ENCODE measurements at regions not wholly inside any gene's neighbourhood (a gene's known extent, or its start where the extent isn't known, plus 50 kb on each side); places are given as distances from the start of the nearest gene placed in this dataset.

GRCh38 chr1:224540535-224540934 lies 75.6 kb upstream of the CNIH3 start:
- TF ChIP-seq CTCF (IDR thresholded peaks at IDR 0.05) (no peak), POLR2A (IDR thresholded peaks at IDR 0.05) (no peak)
- H3K9me3 ChIP-seq, result no peaks in the 10 kb centered on the region
- no peak overlapping the region for H3K4me3 ChIP-seq
- 71 to 87% methylated on average over 1 of the region's 1 CpG for WGBS, 2 donors
- H3K27me3 ChIP-seq, result no peaks in the 10 kb centered on the region
- no peaks in the 10 kb centered on the region for H3K36me3 ChIP-seq (ENCODE audit: low read depth, missing control alignments)
- intact Hi-C loops (cut with DNase I; ENCODE audit: low total_unique reads), result no loop called here
- no peaks in the 10 kb centered on the region for H3K4me1 ChIP-seq
- DNase-seq, result no peak
- H3K27ac ChIP-seq, result no peak overlapping the region

- no peaks in the 10 kb centered on the region for H3K9me3 ChIP-seq
- no peaks in the 10 kb centered on the region for H3K36me3 ChIP-seq (ENCODE audit: low read depth, missing control alignments)
- no peaks in the 10 kb centered on the region for H3K4me1 ChIP-seq
- no peak for TF ChIP-seq CTCF (IDR thresholded peaks at IDR 0.05)
- no peak for TF ChIP-seq POLR2A (IDR thresholded peaks at IDR 0.05)
- DNase-seq, result no peak
- WGBS, 2 donors, result 59 to 72% methylated on average over 3 of the region's 3 CpGs
- H3K27me3 ChIP-seq, result no peaks in the 10 kb centered on the region
- intact Hi-C loops (cut with DNase I; ENCODE audit: low total_unique reads), result no loop called here
- no peak overlapping the region for H3K27ac ChIP-seq
- H3K4me3 ChIP-seq, result no peak overlapping the region
These were observed 74.9 kb upstream of the CNIH3 start for GRCh38 chr1:224541072-224541790.

- no peak overlapping the region for H3K4me3 ChIP-seq
- DNase-seq, result no peak
- H3K27me3 ChIP-seq, result no peaks in the 10 kb centered on the region
- H3K9me3 ChIP-seq, result no peaks in the 10 kb centered on the region
- no peak overlapping the region for H3K27ac ChIP-seq
- 76 to 83% methylated on average over 5 of the region's 5 CpGs for WGBS, 2 donors
- TF ChIP-seq POLR2A (IDR thresholded peaks at IDR 0.05) (no peak), CTCF (IDR thresholded peaks at IDR 0.05) (no peak)
- H3K36me3 ChIP-seq (ENCODE audit: low read depth, missing control alignments), result no peaks in the 10 kb centered on the region
- H3K4me1 ChIP-seq, result no peaks in the 10 kb centered on the region
- intact Hi-C loops (cut with DNase I; ENCODE audit: low total_unique reads), result no loop called here
These were observed 74.1 kb upstream of the CNIH3 start for GRCh38 chr1:224541901-224542630.

- intact Hi-C loops (cut with DNase I; ENCODE audit: low total_unique reads), result no loop called here
- Histone ChIP-seq H3K4me1 (no peaks in the 10 kb centered on the region), H3K36me3 (ENCODE audit: low read depth, missing control alignments) (no peaks in the 10 kb centered on the region), H3K9me3 (no peaks in the 10 kb centered on the region), H3K27me3 (no peaks in the 10 kb centered on the region), H3K4me3 (no peak overlapping the region), H3K27ac (no peak overlapping the region)
- WGBS, 2 donors, result 88 to 89% methylated on average over 7 of the region's 7 CpGs
- no peak for TF ChIP-seq CTCF (IDR thresholded peaks at IDR 0.05)
- TF ChIP-seq POLR2A (IDR thresholded peaks at IDR 0.05), result no peak
- DNase-seq, result no peak
These were observed 73.2 kb upstream of the CNIH3 start for GRCh38 chr1:224542783-224543440.
